Mammary epithelial cell (primary cell): ENCODE measurements at regions not wholly inside any gene's neighbourhood (a gene's known extent, or its start where the extent isn't known, plus 50 kb on each side); places are given as distances from the start of the nearest gene placed in this dataset.

ENCODE experiments used
- CTCF ChIP-seq, 2 donors: IDR thresholded peaks in 1 of 2; conservative IDR thresholded peaks in 1 of 2; 2 replicates each; pipeline ENCODE4 v1.5.1; 2011 to 2012; ENCODE audit warnings: inconsistent platforms in 2 of 2, low read length in 2 of 2, mild to moderate bottlenecking in 2 of 2, control low read depth in 1 of 2, low read depth in 1 of 2; ENCODE audit not compliant: insufficient read depth in 1 of 2; ENCODE audit errors: extremely low read depth in 1 of 2
- EZH2 ChIP-seq: IDR thresholded peaks from 2 replicates; pipeline ENCODE4 v1.6.1; 2012; ENCODE audit warnings: low read length, inconsistent platforms, borderline replicate concordance

DNA sequence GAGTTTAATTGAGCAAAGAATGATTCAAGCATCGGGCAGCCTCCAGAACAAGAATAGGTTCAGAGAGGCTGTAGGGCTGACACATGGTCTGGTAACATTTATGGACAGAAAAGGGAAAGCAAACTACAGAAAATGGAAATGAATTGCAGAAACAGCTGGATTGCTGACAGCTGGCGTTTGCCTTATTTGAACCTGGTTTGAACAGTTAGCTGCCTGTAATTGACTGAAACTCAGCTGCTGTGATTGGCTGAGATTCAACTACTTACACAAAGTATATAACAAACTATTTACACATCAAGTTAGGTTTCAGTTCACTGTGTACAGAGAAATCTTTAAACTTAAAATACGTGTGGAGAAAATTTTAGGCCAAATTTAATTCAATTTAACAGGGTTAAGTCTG, 441.7 kb downstream of the PRELID2 start:
- TF ChIP-seq EZH2 (no peak), CTCF (conservative IDR thresholded peaks at IDR 0.05 in 1 of 2, IDR thresholded peaks at IDR 0.05 in 1 of 2; ENCODE audit: extremely low read depth in 1 of 2, insufficient read depth in 1 of 2, low read depth in 1 of 2, low read length in 2 of 2) (no peak)
